Small intestine (tissue), 7 donors: ENCODE measurements at regions not wholly inside any gene's neighbourhood (a gene's known extent, or its start where the extent isn't known, plus 50 kb on each side); places are given as distances from the start of the nearest gene placed in this dataset.

Source experiments
- DNase-seq, 2 donors: peaks; one replicate each; pipeline versions ENCODE4 v3.0.0 to v3.0.0-alpha.2; 2013
- FAIRE-seq: peaks from 2 replicates; lab custom pipeline; 2012; peaks lifted over from hg19 to GRCh38; lab: Jason Lieb, UNC
- H3K27ac ChIP-seq, 3 donors: one replicate each; pipeline ENCODE4 v1.5.1; 2013; ENCODE audit warnings: low read length in 2 of 3, mild to moderate bottlenecking in 2 of 3, control low read depth in 1 of 3, inconsistent platforms in 1 of 3, low read depth in 1 of 3, moderate library complexity in 1 of 3
- H3K27me3 ChIP-seq, 3 donors: one replicate each; pipeline ENCODE4 v1.6.1; 2013; ENCODE audit warnings: low read length in 3 of 3, inconsistent platforms in 1 of 3; ENCODE audit not compliant: control insufficient read depth in 3 of 3, insufficient read depth in 3 of 3
- H3K36me3 ChIP-seq, 3 donors: one replicate each; pipeline ENCODE4 v1.6.1; 2013; ENCODE audit warnings: low read length in 3 of 3, inconsistent platforms in 1 of 3, low read depth in 1 of 3, mild to moderate bottlenecking in 1 of 3, moderate library complexity in 1 of 3; ENCODE audit not compliant: control insufficient read depth in 3 of 3, insufficient read depth in 2 of 3
- H3K4me1 ChIP-seq, 3 donors: one replicate each; pipeline ENCODE4 v1.6.1; 2013; ENCODE audit warnings: low read length in 2 of 3, inconsistent platforms in 1 of 3, low read depth in 1 of 3, mild to moderate bottlenecking in 1 of 3, moderate library complexity in 1 of 3; ENCODE audit not compliant: control insufficient read depth in 3 of 3, insufficient read depth in 2 of 3
- H3K4me3 ChIP-seq, 3 donors: one replicate each; pipeline ENCODE4 v1.5.1; 2013; ENCODE audit warnings: low read length in 3 of 3, control low read depth in 1 of 3, inconsistent platforms in 1 of 3, low read depth in 1 of 3, mild to moderate bottlenecking in 1 of 3, moderate library complexity in 1 of 3
- H3K9me3 ChIP-seq, 2 donors: one replicate each; pipeline ENCODE4 v1.6.1; 2013; ENCODE audit warnings: low read depth in 1 of 2, low read length in 1 of 2; ENCODE audit not compliant: control insufficient read depth in 2 of 2, insufficient read depth in 1 of 2
- WGBS, 3 donors: extraction: QIAGEN DNeasy Blood & Tissue Kit; methylation state at CpG; one replicate each; pipeline ENCODE4 v1.1.7; 2013; 5-methylcytosine and 5-hydroxymethylcytosine counted together
- donor health status: healthy with polysubstance abuse.
- donor health status: control.
- donor health status: control.
- donor health status: Bipolar disorder and iron deficiency.
- donor health status: healthy.

DNA sequence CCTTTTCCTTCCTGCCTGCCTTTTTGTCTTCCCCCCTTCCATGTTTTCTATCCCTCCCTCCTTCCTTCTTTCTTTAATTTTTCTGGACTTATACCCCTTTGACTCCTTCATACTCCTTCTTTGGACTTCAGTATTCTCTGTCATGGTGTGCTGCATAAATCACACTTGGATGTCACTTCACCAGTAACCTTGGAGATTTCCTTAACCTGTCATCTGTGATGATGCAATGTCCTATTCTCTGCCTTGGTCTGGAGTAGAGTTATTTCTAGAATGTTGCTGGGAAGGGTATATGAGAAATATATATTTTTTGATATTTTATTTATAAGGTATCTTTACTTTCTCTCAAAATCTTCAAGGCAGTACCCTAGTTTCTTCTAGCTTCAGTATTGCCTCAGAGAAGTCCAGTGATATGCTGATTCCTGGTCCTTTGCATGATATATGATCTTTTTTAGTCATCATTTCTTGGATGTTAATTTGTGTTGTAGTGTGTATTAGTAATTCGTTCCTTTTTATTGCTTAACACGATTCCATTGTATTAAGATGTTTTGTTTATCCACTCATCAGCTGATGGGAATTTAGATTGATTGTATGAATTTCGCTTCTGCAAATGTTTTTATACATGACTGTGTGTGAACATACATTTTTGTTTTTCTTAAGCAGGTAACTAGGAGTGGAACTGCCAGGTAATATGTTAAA, 206.9 kb upstream of the MBL2 start:
- Histone ChIP-seq H3K4me1 (peaks cover 0 to 8% (median 2%) of the 10 kb centered on the region in 3 donors), H3K4me3 (no peak overlapping the region), H3K27ac (no peak overlapping the region), H3K36me3 (no peaks in the 10 kb centered on the region), H3K9me3 (no peaks in the 10 kb centered on the region), H3K27me3 (no peaks in the 10 kb centered on the region)
- DNase-seq (peak in 1 of 2 donors; percentile 40), FAIRE-seq (no peak)
- WGBS, 3 donors: 66 to 84% (median 74%) methylated on average over 3 of the region's 3 CpGs

DNA sequence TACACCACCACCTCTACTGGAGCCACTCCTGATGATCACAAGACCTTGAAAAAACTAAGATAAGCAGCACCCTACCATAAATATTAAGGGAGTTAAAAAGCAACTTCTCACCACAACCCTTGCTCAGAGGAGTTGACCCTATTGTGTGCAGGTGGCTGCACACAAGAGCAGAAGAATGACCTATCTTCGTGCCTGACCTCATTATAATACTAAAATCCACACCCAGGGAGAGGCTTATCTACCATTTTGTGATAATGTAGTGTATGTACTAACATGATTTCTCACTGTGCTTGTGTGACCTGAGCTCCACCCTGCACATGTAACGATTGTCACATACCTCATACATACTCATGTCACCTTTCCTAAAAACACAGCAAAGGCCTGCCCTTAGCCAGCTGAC, 205.0 kb upstream of the MBL2 start:
- Histone ChIP-seq H3K27ac (peak overlapping the region in 1 of 3 donors; percentile 0), H3K36me3 (no peaks in the 10 kb centered on the region), H3K4me3 (no peak overlapping the region), H3K9me3 (peaks cover 0 to 8% of the 10 kb centered on the region in 2 donors), H3K4me1 (peaks cover 0 to 8% (median 2%) of the 10 kb centered on the region in 3 donors), H3K27me3 (no peaks in the 10 kb centered on the region)
- DNase-seq (peak; percentile 47 to 72), FAIRE-seq (no peak)
- WGBS, 3 donors: 16 to 60% (median 31%) methylated on average over 2 of the region's 2 CpGs

DNA sequence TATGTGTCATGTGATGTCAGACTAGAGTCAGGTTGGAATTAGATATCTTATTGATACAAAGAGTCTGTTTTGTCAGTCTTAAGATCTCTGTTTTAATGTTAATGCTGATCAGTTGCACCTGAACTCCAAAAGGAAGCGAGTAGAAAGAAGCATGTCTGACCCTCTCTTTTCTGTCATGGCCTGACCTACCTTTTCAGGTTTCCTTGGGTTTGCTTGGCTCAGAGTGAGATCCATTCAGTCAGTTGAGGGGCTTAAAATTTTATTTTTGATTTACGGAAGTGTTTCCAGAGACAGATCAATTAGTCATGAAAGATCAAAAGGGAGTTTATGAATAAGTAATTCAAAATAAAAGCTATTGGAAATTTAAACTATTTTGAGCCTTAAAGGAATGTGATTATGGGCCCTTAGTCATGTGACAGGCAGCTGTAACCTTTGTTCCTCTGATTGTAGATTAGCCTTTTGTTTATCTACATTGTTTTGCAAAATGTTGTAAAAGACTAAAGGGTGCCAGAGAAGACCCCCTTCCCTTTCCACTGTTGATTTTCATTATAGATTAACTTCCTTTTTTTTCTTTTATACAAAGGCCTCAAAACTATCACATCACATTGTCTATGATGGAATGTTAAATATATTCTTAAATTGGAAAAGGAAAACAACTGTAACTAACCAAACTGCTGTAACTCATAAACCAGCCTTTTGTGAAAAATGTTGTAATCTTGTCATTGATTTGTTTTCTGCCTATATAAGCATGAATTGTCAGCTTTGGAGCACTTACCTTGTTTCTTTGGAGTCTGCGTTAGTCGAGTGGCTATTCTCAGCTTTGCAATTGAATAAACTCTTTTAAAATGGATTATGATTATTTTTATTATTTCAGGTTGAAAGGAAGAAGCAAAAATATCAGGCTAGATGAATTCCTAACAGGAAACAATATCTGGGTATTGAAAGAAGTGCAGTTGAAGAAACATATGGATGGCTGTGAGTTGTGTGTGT, 195.5 kb upstream of the MBL2 start:
- Histone ChIP-seq H3K27me3 (no peaks in the 10 kb centered on the region), H3K36me3 (no peaks in the 10 kb centered on the region), H3K4me1 (peaks cover 0 to 27% (median 0%) of the 10 kb centered on the region in 3 donors), H3K9me3 (no peaks in the 10 kb centered on the region), H3K27ac (no peak overlapping the region), H3K4me3 (no peak overlapping the region)
- WGBS, 3 donors: 68 to 84% (median 70%) methylated on average over 4 of the region's 4 CpGs
- FAIRE-seq (no peak), DNase-seq (peak; percentile 14 to 62)

DNA sequence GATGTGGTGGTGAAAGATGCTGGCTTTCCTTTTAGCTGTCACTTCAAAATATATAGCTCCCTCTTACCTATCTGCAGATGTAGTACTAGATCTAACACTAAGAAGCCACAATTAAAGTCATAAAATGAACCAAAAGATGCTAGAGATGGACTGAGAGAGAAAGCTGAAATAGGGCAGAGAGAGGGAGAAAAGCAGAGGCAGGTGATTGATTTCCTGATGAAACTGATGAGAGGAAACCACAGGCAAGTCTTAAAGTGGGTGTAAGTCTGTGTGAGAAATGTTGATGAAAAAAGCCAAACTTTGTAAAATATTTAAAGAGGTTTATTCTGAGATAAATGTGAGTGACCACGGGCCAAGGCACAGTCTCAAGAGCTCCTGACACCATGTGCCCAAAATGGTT, 194.3 kb upstream of the MBL2 start:
- no peak for FAIRE-seq
- Histone ChIP-seq H3K36me3 (no peaks in the 10 kb centered on the region), H3K4me1 (peaks cover 0 to 27% (median 0%) of the 10 kb centered on the region in 3 donors), H3K27me3 (no peaks in the 10 kb centered on the region), H3K4me3 (no peak overlapping the region), H3K9me3 (no peaks in the 10 kb centered on the region), H3K27ac (no peak overlapping the region)
- DNase-seq: no peak
- WGBS, 3 donors: 80 to 94% (median 86%) methylated on average over 1 of the region's 1 CpG

DNA sequence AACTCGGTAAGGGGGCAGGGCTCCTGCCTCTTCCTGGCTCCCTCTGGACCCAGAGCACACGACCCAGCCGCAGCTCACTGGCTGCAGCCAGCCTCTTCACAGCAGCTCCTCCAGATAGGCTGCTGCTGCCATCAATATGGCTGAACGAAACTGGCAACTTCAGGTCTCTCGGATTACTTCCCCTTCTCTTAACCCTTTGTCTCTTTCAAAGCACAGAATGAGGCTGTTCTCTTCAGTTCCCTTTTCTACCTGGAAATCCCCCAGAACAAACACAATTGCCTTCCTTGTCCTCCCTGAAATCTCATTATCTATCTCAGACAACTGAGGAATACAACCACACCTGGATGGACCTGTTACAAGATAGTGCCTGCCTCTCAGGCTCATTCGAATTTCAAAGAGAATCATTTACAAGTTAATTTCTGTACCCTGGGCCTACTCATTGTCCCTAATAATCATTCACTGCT, 193.4 kb upstream of the MBL2 start:
- H3K4me3 ChIP-seq: no peak overlapping the region
- no peak for FAIRE-seq
- no peaks in the 10 kb centered on the region for H3K9me3 ChIP-seq
- DNase-seq: no peak
- no peaks in the 10 kb centered on the region for H3K27me3 ChIP-seq
- WGBS, 3 donors: 69 to 81% (median 76%) methylated on average over 6 of the region's 6 CpGs
- no peaks in the 10 kb centered on the region for H3K36me3 ChIP-seq
- H3K4me1 ChIP-seq: peaks cover 0 to 27% (median 0%) of the 10 kb centered on the region in 3 donors
- no peak overlapping the region for H3K27ac ChIP-seq

DNA sequence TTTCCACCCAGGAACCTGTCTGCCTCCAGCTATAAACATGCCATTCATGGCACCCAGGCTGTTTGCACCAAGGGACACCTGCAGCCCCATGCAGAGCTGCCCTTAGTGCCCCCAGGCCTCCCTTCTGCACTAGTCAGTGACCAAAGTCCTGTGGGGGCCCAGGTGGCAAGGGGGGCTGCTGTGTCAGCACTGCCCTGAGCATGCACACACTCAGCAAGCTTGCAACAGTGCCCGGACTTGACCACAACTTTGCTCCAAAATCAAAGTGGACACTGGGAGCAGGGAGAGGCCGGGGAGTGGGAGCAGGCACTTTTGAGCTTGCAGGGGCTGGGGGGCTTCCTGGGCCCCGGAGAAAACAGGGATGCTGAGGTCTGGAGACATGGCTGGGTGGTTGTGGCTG, 192.9 kb upstream of the MBL2 start:
- FAIRE-seq: no peak

DNA sequence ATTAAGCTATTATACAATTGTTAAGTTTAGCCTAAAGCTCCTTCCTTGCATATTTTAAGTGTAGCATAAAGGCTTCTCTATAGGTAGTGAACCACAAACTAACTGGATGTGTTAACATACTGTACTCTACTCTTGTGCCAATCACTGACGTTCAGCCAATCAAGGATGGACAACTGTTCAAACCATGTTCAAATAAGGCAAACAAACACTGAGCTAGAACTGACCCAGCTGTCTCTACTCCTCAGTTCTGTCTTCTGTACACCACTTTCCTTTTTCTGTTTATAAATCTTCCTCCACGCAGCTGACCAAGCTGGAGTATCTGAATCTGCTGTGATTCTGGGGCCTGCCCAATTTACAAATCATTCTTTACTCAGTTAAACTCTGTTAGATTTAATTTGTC, 188.7 kb upstream of the MBL2 start:
- Histone ChIP-seq H3K9me3 (no peaks in the 10 kb centered on the region), H3K4me1 (peaks cover 0 to 23% (median 0%) of the 10 kb centered on the region in 3 donors), H3K4me3 (no peak overlapping the region), H3K27ac (no peak overlapping the region), H3K36me3 (no peaks in the 10 kb centered on the region), H3K27me3 (no peaks in the 10 kb centered on the region)
- 56 to 77% (median 73%) methylated on average over 2 of the region's 2 CpGs for WGBS, 3 donors
- FAIRE-seq (no peak), DNase-seq (no peak)

More for the DNA sequence above, 192.9 kb upstream of the MBL2 start:
- H3K36me3 ChIP-seq: no peaks in the 10 kb centered on the region
- DNase-seq: peak in 1 of 2 donors; percentile 68
- H3K4me1 ChIP-seq: peaks cover 0 to 27% (median 0%) of the 10 kb centered on the region in 3 donors
- no peaks in the 10 kb centered on the region for H3K27me3 ChIP-seq
- 85 to 96% (median 86%) methylated on average over 3 of the region's 3 CpGs for WGBS, 3 donors
- no peak overlapping the region for H3K27ac ChIP-seq
- no peaks in the 10 kb centered on the region for H3K9me3 ChIP-seq
- H3K4me3 ChIP-seq: no peak overlapping the region

DNA sequence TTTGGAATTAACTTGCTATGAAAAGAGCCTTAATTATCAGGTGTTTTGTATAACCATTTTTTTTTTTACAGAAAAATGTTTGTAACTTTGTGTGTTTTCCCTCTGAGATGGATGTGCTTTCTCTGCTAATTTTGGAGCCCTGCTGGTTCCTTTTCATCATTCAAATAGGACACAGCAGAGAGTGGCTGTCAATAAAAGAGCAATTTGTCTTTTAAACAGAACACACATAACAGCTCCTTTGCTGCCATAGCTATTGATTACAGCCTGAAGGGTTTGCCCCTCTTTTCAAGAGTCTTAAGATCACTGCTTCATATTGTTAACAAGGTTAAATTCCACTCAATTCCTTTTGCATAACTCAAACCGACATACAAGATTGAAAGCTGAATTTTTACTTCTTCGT, 187.2 kb upstream of the MBL2 start:
- no peaks in the 10 kb centered on the region for H3K36me3 ChIP-seq
- DNase-seq: no peak
- no peaks in the 10 kb centered on the region for H3K9me3 ChIP-seq
- 84 to 96% (median 94%) methylated on average over 2 of the region's 2 CpGs for WGBS, 3 donors
- no peak for FAIRE-seq
- no peaks in the 10 kb centered on the region for H3K27me3 ChIP-seq
- no peak overlapping the region for H3K4me3 ChIP-seq
- no peak overlapping the region for H3K27ac ChIP-seq
- H3K4me1 ChIP-seq: peaks cover 0 to 11% (median 2%) of the 10 kb centered on the region in 3 donors
